CD4-positive, CD25-positive, alpha-beta regulatory T cell (primary cell): ENCODE measurements at regions not wholly inside any gene's neighbourhood (a gene's known extent, or its start where the extent isn't known, plus 50 kb on each side); places are given as distances from the start of the nearest gene placed in this dataset.

Source experiments
- ATAC-seq, 2 donors: fragments of 150-1000 bp; cut with Tn5 transposase; one replicate each; pipeline ENCODE4 v1.10.0; 2021; ENCODE audit warnings: low read depth in 2 of 2, moderate number of reproducible peaks in 2 of 2, moderate library complexity in 1 of 2
- DNase-seq, 3 donors: peaks; one replicate each; pipeline versions ENCODE4 v3.0.0 to v3.0.0-alpha.2; 2012 to 2022; ENCODE audit warnings: mixed read lengths in 1 of 3
- H3K27ac ChIP-seq: one replicate; pipeline ENCODE4 v1.7.0; 2013; ENCODE audit warnings: mild to moderate bottlenecking, low read length; ENCODE audit not compliant: insufficient read depth, poor library complexity, severe bottlenecking
- H3K27me3 ChIP-seq: one replicate; pipeline ENCODE4 v1.7.0; 2013; ENCODE audit warnings: low read length; ENCODE audit not compliant: control insufficient read depth, insufficient read depth
- H3K36me3 ChIP-seq: one replicate; pipeline ENCODE4 v1.7.0; 2013; ENCODE audit warnings: mild to moderate bottlenecking, low read length, moderate library complexity; ENCODE audit not compliant: control insufficient read depth, insufficient read depth
- H3K4me1 ChIP-seq: 2 replicates; pipeline ENCODE4 v1.7.0; 2013; ENCODE audit warnings: mild to moderate bottlenecking, low read length; ENCODE audit not compliant: insufficient read depth, control insufficient read depth, poor library complexity, severe bottlenecking
- H3K4me3 ChIP-seq: one replicate; pipeline ENCODE4 v1.7.0; 2013; ENCODE audit warnings: low read depth, mild to moderate bottlenecking, low read length, moderate library complexity
- H3K9me3 ChIP-seq, 2 experiments: 1 replicate in 1 of 2; 2 replicates in 1 of 2; pipeline ENCODE4 v1.7.0; 2013; ENCODE audit warnings: low read length in 2 of 2, mild to moderate bottlenecking in 1 of 2, moderate library complexity in 1 of 2; ENCODE audit not compliant: control insufficient read depth in 2 of 2
- H3K27ac Mint-ChIP-seq, 3 donors: one replicate each; pipeline ENCODE4 v1.8.0; 2020 to 2022; ENCODE audit warnings: mild to moderate bottlenecking in 3 of 3, mixed read lengths in 3 of 3, moderate library complexity in 2 of 3
- H3K27me3 Mint-ChIP-seq: one replicate; pipeline ENCODE4 v1.8.0; 2022; ENCODE audit warnings: mild to moderate bottlenecking, mixed read lengths
- H3K36me3 Mint-ChIP-seq: one replicate; pipeline ENCODE4 v1.8.0; 2020; ENCODE audit warnings: mixed read lengths
- H3K4me1 Mint-ChIP-seq, 4 donors: one replicate each; pipeline ENCODE4 v1.8.0; 2020 to 2022; ENCODE audit warnings: mixed read lengths in 4 of 4, mild to moderate bottlenecking in 1 of 4
- H3K4me3 Mint-ChIP-seq, 4 donors: one replicate each; pipeline ENCODE4 v1.8.0; 2020 to 2022; ENCODE audit warnings: mild to moderate bottlenecking in 4 of 4, mixed read lengths in 4 of 4, moderate library complexity in 3 of 4
- H3K9me3 Mint-ChIP-seq, 7 donors: one replicate each; pipeline ENCODE4 v1.8.0; 2020 to 2022; ENCODE audit warnings: mixed read lengths in 7 of 7, mild to moderate bottlenecking in 3 of 7, moderate library complexity in 2 of 7

GRCh38 chr14:86420131-86420530, 890.2 kb downstream of the FLRT2 start:
- Mint-ChIP-seq H3K27me3 (no peaks in the 10 kb centered on the region), H3K4me3 (no peak overlapping the region), H3K9me3 (peaks cover 0 to 12% (median 4%) of the 10 kb centered on the region in 7 donors), H3K27ac (no peak overlapping the region), H3K36me3 (no peaks in the 10 kb centered on the region), H3K4me1 (no peaks in the 10 kb centered on the region)
- no peaks in the 10 kb centered on the region for H3K4me1 ChIP-seq
- H3K27ac ChIP-seq = no peak overlapping the region
- H3K4me3 ChIP-seq = no peak overlapping the region
- DNase-seq (no peak), ATAC-seq (no peak)
- no peaks in the 10 kb centered on the region for H3K27me3 ChIP-seq
- no peaks in the 10 kb centered on the region for H3K36me3 ChIP-seq
- no peaks in the 10 kb centered on the region for H3K9me3 ChIP-seq

- Mint-ChIP-seq H3K9me3 (peaks cover 2 to 29% (median 10%) of the 10 kb centered on the region in 7 donors), H3K27me3 (no peaks in the 10 kb centered on the region), H3K4me3 (no peak overlapping the region), H3K4me1 (no peaks in the 10 kb centered on the region), H3K36me3 (no peaks in the 10 kb centered on the region), H3K27ac (no peak overlapping the region)
- Histone ChIP-seq H3K27me3 (no peaks in the 10 kb centered on the region), H3K36me3 (no peaks in the 10 kb centered on the region), H3K4me1 (no peaks in the 10 kb centered on the region), H3K4me3 (no peak overlapping the region), H3K27ac (no peak overlapping the region), H3K9me3 (peaks cover 0 to 4% of the 10 kb centered on the region in 2 experiments)
- no peak for DNase-seq
- no peak for ATAC-seq
Measured at GRCh38 chr14:86414146-86414545, 884.2 kb downstream of the FLRT2 start.

- Histone ChIP-seq H3K9me3 (no peaks in the 10 kb centered on the region), H3K4me1 (no peaks in the 10 kb centered on the region), H3K27me3 (no peaks in the 10 kb centered on the region), H3K36me3 (no peaks in the 10 kb centered on the region), H3K4me3 (no peak overlapping the region), H3K27ac (no peak overlapping the region)
- Mint-ChIP-seq H3K27ac (no peak overlapping the region), H3K9me3 (peaks cover 0 to 9% (median 5%) of the 10 kb centered on the region in 7 donors), H3K4me1 (no peaks in the 10 kb centered on the region), H3K27me3 (no peaks in the 10 kb centered on the region), H3K36me3 (no peaks in the 10 kb centered on the region), H3K4me3 (no peak overlapping the region)
- no peak for ATAC-seq
- no peak for DNase-seq
Measured at GRCh38 chr14:86404989-86405649, 875.2 kb downstream of the FLRT2 start.

- H3K9me3 ChIP-seq = no peaks in the 10 kb centered on the region
- DNase-seq (no peak), ATAC-seq (no peak)
- H3K27ac Mint-ChIP-seq = no peak overlapping the region
- no peaks in the 10 kb centered on the region for H3K4me1 Mint-ChIP-seq
- no peaks in the 10 kb centered on the region for H3K27me3 ChIP-seq
- H3K4me1 ChIP-seq = no peaks in the 10 kb centered on the region
- no peaks in the 10 kb centered on the region for H3K36me3 Mint-ChIP-seq
- no peaks in the 10 kb centered on the region for H3K27me3 Mint-ChIP-seq
- no peak overlapping the region for H3K4me3 Mint-ChIP-seq
- no peak overlapping the region for H3K4me3 ChIP-seq
- H3K9me3 Mint-ChIP-seq = peaks cover 0 to 13% (median 7%) of the 10 kb centered on the region in 7 donors
- no peaks in the 10 kb centered on the region for H3K36me3 ChIP-seq
- H3K27ac ChIP-seq = no peak overlapping the region
Measured at GRCh38 chr14:86404425-86404824, 874.5 kb downstream of the FLRT2 start.

GRCh38 chr14:86402545-86402944, 872.6 kb downstream of the FLRT2 start:
- no peak overlapping the region for H3K27ac Mint-ChIP-seq
- Histone ChIP-seq H3K4me3 (no peak overlapping the region), H3K27me3 (no peaks in the 10 kb centered on the region), H3K27ac (no peak overlapping the region), H3K4me1 (no peaks in the 10 kb centered on the region), H3K9me3 (no peaks in the 10 kb centered on the region), H3K36me3 (no peaks in the 10 kb centered on the region)
- H3K9me3 Mint-ChIP-seq = peaks cover 0 to 13% (median 6%) of the 10 kb centered on the region in 7 donors
- ATAC-seq = no peak
- H3K27me3 Mint-ChIP-seq = no peaks in the 10 kb centered on the region
- H3K4me3 Mint-ChIP-seq = no peak overlapping the region
- DNase-seq = no peak
- H3K4me1 Mint-ChIP-seq = no peaks in the 10 kb centered on the region
- no peaks in the 10 kb centered on the region for H3K36me3 Mint-ChIP-seq

GRCh38 chr14:86391085-86391484, 861.1 kb downstream of the FLRT2 start:
- ATAC-seq (no peak), DNase-seq (no peak)
- Mint-ChIP-seq H3K9me3 (peaks cover 0 to 15% (median 8%) of the 10 kb centered on the region in 7 donors), H3K4me3 (no peak overlapping the region), H3K36me3 (no peaks in the 10 kb centered on the region), H3K27me3 (no peaks in the 10 kb centered on the region), H3K4me1 (no peaks in the 10 kb centered on the region), H3K27ac (no peak overlapping the region)
- Histone ChIP-seq H3K4me1 (no peaks in the 10 kb centered on the region), H3K9me3 (no peaks in the 10 kb centered on the region), H3K36me3 (no peaks in the 10 kb centered on the region), H3K27me3 (no peaks in the 10 kb centered on the region), H3K27ac (no peak overlapping the region), H3K4me3 (no peak overlapping the region)

GRCh38 chr14:86388216-86388615, 858.3 kb downstream of the FLRT2 start:
- no peaks in the 10 kb centered on the region for H3K9me3 ChIP-seq
- DNase-seq = no peak
- H3K27ac ChIP-seq = no peak overlapping the region
- H3K27me3 Mint-ChIP-seq = no peaks in the 10 kb centered on the region
- peaks cover 0 to 14% (median 5%) of the 10 kb centered on the region in 7 donors for H3K9me3 Mint-ChIP-seq
- H3K36me3 ChIP-seq = no peaks in the 10 kb centered on the region
- no peak overlapping the region for H3K4me3 ChIP-seq
- no peak overlapping the region for H3K27ac Mint-ChIP-seq
- ATAC-seq = no peak
- H3K4me1 ChIP-seq = no peaks in the 10 kb centered on the region
- H3K4me3 Mint-ChIP-seq = no peak overlapping the region
- H3K27me3 ChIP-seq = no peaks in the 10 kb centered on the region
- no peaks in the 10 kb centered on the region for H3K4me1 Mint-ChIP-seq
- no peaks in the 10 kb centered on the region for H3K36me3 Mint-ChIP-seq

- peaks cover 4 to 7% of the 10 kb centered on the region in 2 experiments for H3K9me3 ChIP-seq
- no peaks in the 10 kb centered on the region for H3K27me3 ChIP-seq
- Mint-ChIP-seq H3K4me1 (no peaks in the 10 kb centered on the region), H3K4me3 (no peak overlapping the region), H3K36me3 (no peaks in the 10 kb centered on the region), H3K27ac (no peak overlapping the region), H3K9me3 (peaks cover 0 to 19% (median 8%) of the 10 kb centered on the region in 7 donors), H3K27me3 (no peaks in the 10 kb centered on the region)
- H3K4me3 ChIP-seq = no peak overlapping the region
- no peaks in the 10 kb centered on the region for H3K36me3 ChIP-seq
- ATAC-seq (no peak), DNase-seq (no peak)
- H3K4me1 ChIP-seq = no peaks in the 10 kb centered on the region
- no peak overlapping the region for H3K27ac ChIP-seq
Measured at GRCh38 chr14:86373886-86374285, 843.9 kb downstream of the FLRT2 start.
